ENCODE measurements at regions not wholly inside any gene's neighbourhood (a gene's known extent, or its start where the extent isn't known, plus 50 kb on each side); places are given as distances from the start of the nearest gene placed in this dataset.

- TF ChIP-seq ZNF407 (IDR thresholded peaks at IDR 0.05; ENCODE audit: low read depth) (no peak), ID3 (CRISPR knock-in tag; IDR thresholded peaks at IDR 0.05) (no peak), ID3 (tag; IDR thresholded peaks at IDR 0.05) (0 out of 2 replicates have a peak, but pooled peaks have one; percentile 51), CREB3 (tag; conservative IDR thresholded peaks at IDR 0.05; ENCODE audit: low read depth) (peak; percentile 92), ZNF316 (IDR thresholded peaks at IDR 0.05) (peak; percentile 79), GTF2A2 (tag; IDR thresholded peaks at IDR 0.05) (peak; percentile 80), HDAC8 (tag; IDR thresholded peaks at IDR 0.05) (peak; percentile 63; the same call in 1 of the 2 replicates), KLF6 (CRISPR knock-in tag; IDR thresholded peaks at IDR 0.05; ENCODE audit: borderline replicate concordance) (peak; percentile 90; the same call in 1 of the 2 replicates), SMAD4 (CRISPR knock-in tag; conservative IDR thresholded peaks at IDR 0.05) (peak; percentile 95), ZNF76 (CRISPR knock-in tag; IDR thresholded peaks at IDR 0.05; ENCODE audit: borderline replicate concordance) (0 out of 2 replicates have a peak, but pooled peaks have one; percentile 56), ZNF449 (CRISPR knock-in tag; IDR thresholded peaks at IDR 0.05) (peak; percentile 85; the same call in 1 of the 2 replicates), HNRNPK (IDR thresholded peaks at IDR 0.05; ENCODE audit: low read depth, low read length, poor library complexity, severe bottlenecking) (no peak), ZNF41 (CRISPR knock-in tag; conservative IDR thresholded peaks at IDR 0.05) (peak; percentile 81)
Observed at GRCh38 chr14:53278602-53279506, 125.7 kb upstream of the DDHD1 start (continued).
